ENCODE measurements at regions not wholly inside any gene's neighbourhood (a gene's known extent, or its start where the extent isn't known, plus 50 kb on each side); places are given as distances from the start of the nearest gene placed in this dataset.
A peak's percentile ranks its signal among the peaks of the same experiment; 100 is the strongest.

- H3K9me3 ChIP-seq: no peaks in the 10 kb centered on the region
- TF ChIP-seq POLR2A (IDR thresholded peaks at IDR 0.05): no peak
- TF ChIP-seq EP300 (IDR thresholded peaks at IDR 0.05): no peak
- TF ChIP-seq CTCF (IDR thresholded peaks at IDR 0.05): no peak
- no peak for TF ChIP-seq POLR2AphosphoS5 (IDR thresholded peaks at IDR 0.05)
- 68 to 69% methylated on average over 14 of the region's 14 CpGs for WGBS, 2 donors
- H3K27ac ChIP-seq: peak overlapping the region in 3 of 4 donors; percentile 36 to 53 (median 45)
- H3K27me3 ChIP-seq: no peaks in the 10 kb centered on the region
- no peak for DNase-seq
- H3K36me3 ChIP-seq: no peaks in the 10 kb centered on the region
- no peak overlapping the region for H3K4me3 ChIP-seq
- intact Hi-C loops (cut with DNase I): no loop called here
- peaks cover 0 to 10% (median 4%) of the 10 kb centered on the region in 4 donors for H3K4me1 ChIP-seq
Observed at GRCh38 chr6:169044381-169045230, 209.0 kb downstream of the THBS2 start.

- Histone ChIP-seq H3K27ac (no peak overlapping the region), H3K9me3 (no peaks in the 10 kb centered on the region), H3K4me3 (no peak overlapping the region), H3K27me3 (no peaks in the 10 kb centered on the region), H3K36me3 (no peaks in the 10 kb centered on the region), H3K4me1 (peaks cover 0 to 10% (median 4%) of the 10 kb centered on the region in 4 donors)
- 89 to 90% methylated on average over 5 of the region's 5 CpGs for WGBS, 2 donors
- TF ChIP-seq POLR2A (IDR thresholded peaks at IDR 0.05): no peak
- no peak for TF ChIP-seq CTCF (IDR thresholded peaks at IDR 0.05)
- no peak for TF ChIP-seq POLR2AphosphoS5 (IDR thresholded peaks at IDR 0.05)
- no peak for TF ChIP-seq EP300 (IDR thresholded peaks at IDR 0.05)
- intact Hi-C loops (cut with DNase I): no loop called here
- DNase-seq: no peak
Observed at GRCh38 chr6:169042061-169042460, 211.6 kb downstream of the THBS2 start.

GRCh38 chr6:169041078-169041477 lies 212.6 kb downstream of the THBS2 start:
- Histone ChIP-seq H3K4me1 (peaks cover 0 to 12% (median under 1%) of the 10 kb centered on the region in 4 donors), H3K27ac (no peak overlapping the region), H3K9me3 (no peaks in the 10 kb centered on the region), H3K36me3 (no peaks in the 10 kb centered on the region), H3K27me3 (no peaks in the 10 kb centered on the region), H3K4me3 (no peak overlapping the region)
- TF ChIP-seq CTCF (IDR thresholded peaks at IDR 0.05): no peak
- TF ChIP-seq POLR2A (IDR thresholded peaks at IDR 0.05): no peak
- TF ChIP-seq POLR2AphosphoS5 (IDR thresholded peaks at IDR 0.05): no peak
- no peak for TF ChIP-seq EP300 (IDR thresholded peaks at IDR 0.05)
- intact Hi-C loops (cut with DNase I): no loop called here
- DNase-seq: no peak
- 74 to 85% methylated on average over 9 of the region's 9 CpGs for WGBS, 2 donors

- no peak for DNase-seq
- Histone ChIP-seq H3K4me3 (no peak overlapping the region), H3K27me3 (no peaks in the 10 kb centered on the region), H3K4me1 (peaks cover 0 to 18% (median 13%) of the 10 kb centered on the region in 4 donors), H3K36me3 (no peaks in the 10 kb centered on the region), H3K27ac (no peak overlapping the region), H3K9me3 (no peaks in the 10 kb centered on the region)
- TF ChIP-seq POLR2A (IDR thresholded peaks at IDR 0.05): no peak
- TF ChIP-seq POLR2AphosphoS5 (IDR thresholded peaks at IDR 0.05): no peak
- TF ChIP-seq CTCF (IDR thresholded peaks at IDR 0.05): no peak
- TF ChIP-seq EP300 (IDR thresholded peaks at IDR 0.05): no peak
- WGBS, 2 donors: 54 to 57% methylated on average over 1 of the region's 1 CpG
- intact Hi-C loops (cut with DNase I): no loop called here
Observed at GRCh38 chr6:169038691-169039090, 215.0 kb downstream of the THBS2 start.
